GM23338 (cell line): ENCODE measurements at regions not wholly inside any gene's neighbourhood (a gene's known extent, or its start where the extent isn't known, plus 50 kb on each side); places are given as distances from the start of the nearest gene placed in this dataset.

Experiments used
- ATAC-seq: fragments of 200-7000 bp; cut with Tn5 transposase; 3 replicates; pipeline ENCODE4 v1.9.1; 2020
- DNase-seq: peaks from one replicate; pipeline ENCODE4 v3.0.0-alpha.2; 2015; ENCODE audit warnings: low spot score
- H2AFZ ChIP-seq: fragments of 200-600 bp; sonication (generic); 2 replicates; pipeline ENCODE4 v1.8.0; 2016; ENCODE audit warnings: antibody characterized with exemption, mild to moderate bottlenecking, moderate library complexity
- H3F3A ChIP-seq: fragments of 200-600 bp; sonication (generic); replicated peaks from 2 replicates; pipeline ENCODE4 v1.8.0; 2017; ENCODE audit warnings: antibody characterized with exemption, mixed run types, low read depth
- H3K27ac ChIP-seq: fragments of 200-600 bp; sonication (generic); 2 replicates; pipeline ENCODE4 v1.6.1; 2016; ENCODE audit warnings: low read depth
- H3K27me3 ChIP-seq: fragments of 200-600 bp; sonication (generic); 2 replicates; pipeline ENCODE4 v1.8.0; 2016; ENCODE audit warnings: mild to moderate bottlenecking, mixed run types, moderate library complexity; ENCODE audit not compliant: insufficient read depth
- H3K36me3 ChIP-seq: fragments of 200-600 bp; sonication (generic); 2 replicates; pipeline ENCODE4 v1.8.0; 2016; ENCODE audit warnings: mild to moderate bottlenecking; ENCODE audit not compliant: insufficient read depth
- H3K4me1 ChIP-seq: fragments of 200-600 bp; sonication (generic); 2 replicates; pipeline ENCODE4 v1.8.0; 2016; ENCODE audit warnings: mild to moderate bottlenecking, moderate library complexity; ENCODE audit not compliant: insufficient read depth
- H3K4me2 ChIP-seq: fragments of 200-600 bp; sonication (generic); 2 replicates; pipeline ENCODE4 v1.7.1; 2017; ENCODE audit warnings: mixed run types
- H3K4me3 ChIP-seq: fragments of 200-600 bp; sonication (generic); 2 replicates; pipeline ENCODE4 v1.6.1; 2016; ENCODE audit warnings: mixed run types
- H3K79me2 ChIP-seq: fragments of 200-600 bp; sonication (generic); replicated peaks from 2 replicates; pipeline ENCODE4 v1.8.0; 2017; ENCODE audit warnings: mild to moderate bottlenecking; ENCODE audit not compliant: insufficient read depth
- H3K9me2 ChIP-seq: fragments of 200-600 bp; sonication (generic); 2 replicates; pipeline ENCODE4 v1.8.0; 2017; ENCODE audit not compliant: insufficient read depth
- H4K20me1 ChIP-seq: fragments of 200-600 bp; sonication (generic); replicated peaks from 2 replicates; pipeline ENCODE4 v1.8.0; 2017; ENCODE audit warnings: mild to moderate bottlenecking; ENCODE audit not compliant: insufficient read depth
- H3K27ac Mint-ChIP-seq: 2 replicates; pipeline ENCODE4 v1.8.0; 2020; ENCODE audit warnings: inconsistent platforms, mild to moderate bottlenecking, moderate library complexity, mixed read lengths
- H3K27me3 Mint-ChIP-seq: 3 replicates; pipeline ENCODE4 v1.8.0; 2022; ENCODE audit warnings: low read depth, mild to moderate bottlenecking, moderate library complexity, mixed read lengths, inconsistent platforms; ENCODE audit not compliant: insufficient read depth, poor library complexity
- H3K36me3 Mint-ChIP-seq: 3 replicates; pipeline ENCODE4 v1.8.0; 2021; ENCODE audit warnings: low read depth, mild to moderate bottlenecking, inconsistent platforms, moderate library complexity, mixed read lengths
- H3K4me1 Mint-ChIP-seq: 3 replicates; pipeline ENCODE4 v1.8.0; 2020; ENCODE audit warnings: mild to moderate bottlenecking, inconsistent platforms, mixed read lengths
- H3K4me3 Mint-ChIP-seq: 3 replicates; pipeline ENCODE4 v1.8.0; 2021; ENCODE audit warnings: moderate library complexity, mild to moderate bottlenecking, inconsistent platforms, mixed read lengths
- H3K9me3 Mint-ChIP-seq: 3 replicates; pipeline ENCODE4 v1.8.0; 2020; ENCODE audit warnings: moderate library complexity, mild to moderate bottlenecking, inconsistent platforms, mixed read lengths
- CREB1 ChIP-seq: fragments of 250-450 bp; sonication (Bioruptor Pico); IDR thresholded peaks from 2 replicates; pipeline ENCODE4 v1.5.0; 2020; ENCODE audit warnings: low read depth, mild to moderate bottlenecking, moderate library complexity
- CTCF ChIP-seq, 2 experiments: fragments of 200-600 bp in 1 of 2; sonication (generic) in 1 of 2; conservative IDR thresholded peaks; 2 replicates each; pipeline versions ENCODE4 v1.5.1 to v1.6.1; 2016 to 2017; ENCODE audit warnings: antibody characterized with exemption in 2 of 2, low read depth in 2 of 2, mild to moderate bottlenecking in 2 of 2, moderate library complexity in 1 of 2
- EZH2 ChIP-seq: fragments of 200-600 bp; sonication (generic); IDR thresholded peaks from one replicate; pipeline ENCODE4 v1.8.0; 2017; ENCODE audit warnings: antibody characterized with exemption, mild to moderate bottlenecking, low read depth; ENCODE audit not compliant: unreplicated experiment
- EZH2phosphoT487 ChIP-seq: fragments of 200-600 bp; sonication (generic); IDR thresholded peaks from one replicate; pipeline ENCODE4 v1.8.1; 2018; ENCODE audit warnings: antibody characterized with exemption; ENCODE audit not compliant: unreplicated experiment
- JUNB ChIP-seq: IDR thresholded peaks from one replicate; pipeline ENCODE4 v1.6.1; 2016; ENCODE audit warnings: antibody characterized with exemption; ENCODE audit not compliant: unreplicated experiment
- NANOG ChIP-seq: IDR thresholded peaks from 2 replicates; pipeline ENCODE4 v1.6.1; 2016; ENCODE audit warnings: antibody characterized with exemption, borderline replicate concordance
- POLR2AphosphoS5 ChIP-seq: IDR thresholded peaks from 2 replicates; pipeline ENCODE4 v1.6.1; 2016; ENCODE audit warnings: antibody characterized with exemption, low read depth
- REST ChIP-seq: IDR thresholded peaks from one replicate; pipeline ENCODE4 v1.6.1; 2018; ENCODE audit warnings: antibody characterized with exemption; ENCODE audit not compliant: unreplicated experiment
- STAT1 ChIP-seq: IDR thresholded peaks from one replicate; pipeline ENCODE4 v1.6.1; 2016; ENCODE audit warnings: antibody characterized with exemption; ENCODE audit not compliant: unreplicated experiment
- ZNF114 ChIP-seq: fragments of 250-450 bp; sonication (Bioruptor Pico); IDR thresholded peaks from 2 replicates; pipeline ENCODE4 v1.5.0; 2020; ENCODE audit warnings: mild to moderate bottlenecking, moderate library complexity
- ZNF331 ChIP-seq: fragments of 250-450 bp; sonication (Bioruptor Pico); IDR thresholded peaks from 2 replicates; pipeline ENCODE4 v1.5.0; 2020; ENCODE audit warnings: low read depth, mild to moderate bottlenecking, moderate library complexity
- TF ChIP-seq, protein P1 (sequence below): IDR thresholded peaks from 2 replicates; pipeline ENCODE4 v1.6.1; 2016; ENCODE audit warnings: antibody characterized with exemption
- TF ChIP-seq, protein P2 (sequence below): fragments of 250-450 bp; sonication (Bioruptor Pico); IDR thresholded peaks from 2 replicates; pipeline ENCODE4 v1.5.0; 2020; ENCODE audit warnings: mild to moderate bottlenecking, moderate library complexity

DNA sequence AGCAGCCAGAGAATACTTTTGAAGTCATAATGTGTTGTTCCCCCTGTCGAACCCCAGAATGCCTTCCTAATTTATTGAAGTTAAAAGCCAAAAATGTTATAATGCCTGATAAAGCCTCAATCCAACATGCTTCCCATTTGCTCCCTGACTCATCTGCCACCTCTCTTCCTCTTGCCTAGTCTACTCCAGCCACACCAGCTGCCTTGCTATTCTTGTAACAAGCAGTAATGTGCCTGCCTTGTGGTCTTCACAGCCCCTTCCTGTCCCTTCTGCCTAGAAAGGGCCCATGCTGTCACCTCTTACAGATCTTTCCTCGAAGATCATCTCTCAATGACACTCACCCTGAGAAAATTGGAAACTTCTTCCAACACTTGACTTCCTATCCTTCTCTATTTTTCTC lies 231.6 kb upstream of the CDH2 start:
- no peak for TF ChIP-seq EZH2phosphoT487
- no peak for TF ChIP-seq ZNF114 (CRISPR knock-in tag)
- TF ChIP-seq, protein P1, sequence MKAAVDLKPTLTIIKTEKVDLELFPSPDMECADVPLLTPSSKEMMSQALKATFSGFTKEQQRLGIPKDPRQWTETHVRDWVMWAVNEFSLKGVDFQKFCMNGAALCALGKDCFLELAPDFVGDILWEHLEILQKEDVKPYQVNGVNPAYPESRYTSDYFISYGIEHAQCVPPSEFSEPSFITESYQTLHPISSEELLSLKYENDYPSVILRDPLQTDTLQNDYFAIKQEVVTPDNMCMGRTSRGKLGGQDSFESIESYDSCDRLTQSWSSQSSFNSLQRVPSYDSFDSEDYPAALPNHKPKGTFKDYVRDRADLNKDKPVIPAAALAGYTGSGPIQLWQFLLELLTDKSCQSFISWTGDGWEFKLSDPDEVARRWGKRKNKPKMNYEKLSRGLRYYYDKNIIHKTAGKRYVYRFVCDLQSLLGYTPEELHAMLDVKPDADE, result no peak
- TF ChIP-seq CTCF (conservative IDR thresholded peaks at IDR 0.05; ENCODE audit: low read depth in 2 of 2), result no peak
- TF ChIP-seq REST, result no peak
- TF ChIP-seq, protein P2, sequence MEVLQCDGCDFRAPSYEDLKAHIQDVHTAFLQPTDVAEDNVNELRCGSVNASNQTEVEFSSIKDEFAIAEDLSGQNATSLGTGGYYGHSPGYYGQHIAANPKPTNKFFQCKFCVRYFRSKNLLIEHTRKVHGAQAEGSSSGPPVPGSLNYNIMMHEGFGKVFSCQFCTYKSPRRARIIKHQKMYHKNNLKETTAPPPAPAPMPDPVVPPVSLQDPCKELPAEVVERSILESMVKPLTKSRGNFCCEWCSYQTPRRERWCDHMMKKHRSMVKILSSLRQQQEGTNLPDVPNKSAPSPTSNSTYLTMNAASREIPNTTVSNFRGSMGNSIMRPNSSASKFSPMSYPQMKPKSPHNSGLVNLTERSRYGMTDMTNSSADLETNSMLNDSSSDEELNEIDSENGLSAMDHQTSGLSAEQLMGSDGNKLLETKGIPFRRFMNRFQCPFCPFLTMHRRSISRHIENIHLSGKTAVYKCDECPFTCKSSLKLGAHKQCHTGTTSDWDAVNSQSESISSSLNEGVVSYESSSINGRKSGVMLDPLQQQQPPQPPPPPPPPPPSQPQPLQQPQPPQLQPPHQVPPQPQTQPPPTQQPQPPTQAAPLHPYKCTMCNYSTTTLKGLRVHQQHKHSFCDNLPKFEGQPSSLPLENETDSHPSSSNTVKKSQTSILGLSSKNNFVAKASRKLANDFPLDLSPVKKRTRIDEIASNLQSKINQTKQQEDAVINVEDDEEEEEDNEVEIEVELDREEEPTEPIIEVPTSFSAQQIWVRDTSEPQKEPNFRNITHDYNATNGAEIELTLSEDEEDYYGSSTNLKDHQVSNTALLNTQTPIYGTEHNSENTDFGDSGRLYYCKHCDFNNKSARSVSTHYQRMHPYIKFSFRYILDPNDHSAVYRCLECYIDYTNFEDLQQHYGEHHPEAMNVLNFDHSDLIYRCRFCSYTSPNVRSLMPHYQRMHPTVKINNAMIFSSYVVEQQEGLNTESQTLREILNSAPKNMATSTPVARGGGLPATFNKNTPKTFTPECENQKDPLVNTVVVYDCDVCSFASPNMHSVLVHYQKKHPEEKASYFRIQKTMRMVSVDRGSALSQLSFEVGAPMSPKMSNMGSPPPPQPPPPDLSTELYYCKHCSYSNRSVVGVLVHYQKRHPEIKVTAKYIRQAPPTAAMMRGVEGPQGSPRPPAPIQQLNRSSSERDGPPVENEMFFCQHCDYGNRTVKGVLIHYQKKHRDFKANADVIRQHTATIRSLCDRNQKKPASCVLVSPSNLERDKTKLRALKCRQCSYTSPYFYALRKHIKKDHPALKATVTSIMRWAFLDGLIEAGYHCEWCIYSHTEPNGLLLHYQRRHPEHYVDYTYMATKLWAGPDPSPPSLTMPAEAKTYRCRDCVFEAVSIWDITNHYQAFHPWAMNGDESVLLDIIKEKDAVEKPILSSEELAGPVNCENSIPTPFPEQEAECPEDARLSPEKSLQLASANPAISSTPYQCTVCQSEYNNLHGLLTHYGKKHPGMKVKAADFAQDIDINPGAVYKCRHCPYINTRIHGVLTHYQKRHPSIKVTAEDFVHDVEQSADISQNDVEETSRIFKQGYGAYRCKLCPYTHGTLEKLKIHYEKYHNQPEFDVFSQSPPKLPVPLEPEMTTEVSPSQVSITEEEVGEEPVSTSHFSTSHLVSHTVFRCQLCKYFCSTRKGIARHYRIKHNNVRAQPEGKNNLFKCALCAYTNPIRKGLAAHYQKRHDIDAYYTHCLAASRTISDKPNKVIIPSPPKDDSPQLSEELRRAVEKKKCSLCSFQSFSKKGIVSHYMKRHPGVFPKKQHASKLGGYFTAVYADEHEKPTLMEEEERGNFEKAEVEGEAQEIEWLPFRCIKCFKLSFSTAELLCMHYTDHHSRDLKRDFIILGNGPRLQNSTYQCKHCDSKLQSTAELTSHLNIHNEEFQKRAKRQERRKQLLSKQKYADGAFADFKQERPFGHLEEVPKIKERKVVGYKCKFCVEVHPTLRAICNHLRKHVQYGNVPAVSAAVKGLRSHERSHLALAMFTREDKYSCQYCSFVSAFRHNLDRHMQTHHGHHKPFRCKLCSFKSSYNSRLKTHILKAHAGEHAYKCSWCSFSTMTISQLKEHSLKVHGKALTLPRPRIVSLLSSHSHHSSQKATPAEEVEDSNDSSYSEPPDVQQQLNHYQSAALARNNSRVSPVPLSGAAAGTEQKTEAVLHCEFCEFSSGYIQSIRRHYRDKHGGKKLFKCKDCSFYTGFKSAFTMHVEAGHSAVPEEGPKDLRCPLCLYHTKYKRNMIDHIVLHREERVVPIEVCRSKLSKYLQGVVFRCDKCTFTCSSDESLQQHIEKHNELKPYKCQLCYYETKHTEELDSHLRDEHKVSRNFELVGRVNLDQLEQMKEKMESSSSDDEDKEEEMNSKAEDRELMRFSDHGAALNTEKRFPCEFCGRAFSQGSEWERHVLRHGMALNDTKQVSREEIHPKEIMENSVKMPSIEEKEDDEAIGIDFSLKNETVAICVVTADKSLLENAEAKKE (CRISPR knock-in tag), result no peak
- TF ChIP-seq EZH2, result no peak
- TF ChIP-seq ZNF331 (CRISPR knock-in tag), result no peak
- no peak for TF ChIP-seq JUNB
- no peak for TF ChIP-seq CREB1 (CRISPR knock-in tag)
- TF ChIP-seq STAT1, result no peak
- TF ChIP-seq NANOG, result no peak
- TF ChIP-seq POLR2AphosphoS5, result no peak
- no peaks in the 10 kb centered on the region for H3K4me1 Mint-ChIP-seq
- no peaks in the 10 kb centered on the region for H3K36me3 Mint-ChIP-seq

More for the DNA sequence above, 231.6 kb upstream of the CDH2 start:
- no peaks in the 10 kb centered on the region for H4K20me1 ChIP-seq
- DNase-seq (no peak), ATAC-seq (no peak)
- no peaks in the 10 kb centered on the region for H3F3A ChIP-seq
- Mint-ChIP-seq H3K27ac (no peak overlapping the region), H3K9me3 (no peaks in the 10 kb centered on the region), H3K27me3 (no peaks in the 10 kb centered on the region), H3K4me3 (no peak overlapping the region)
- 0 out of 2 replicates have a peak, but pooled peaks cover 4% of the 10 kb centered on the region for H3K9me2 ChIP-seq
- no peaks in the 10 kb centered on the region for H3K36me3 ChIP-seq
- H3K4me2 ChIP-seq, result no peak overlapping the region
- no peaks in the 10 kb centered on the region for H3K27me3 ChIP-seq
- no peak overlapping the region for H3K4me3 ChIP-seq
- no peaks in the 10 kb centered on the region for H3K4me1 ChIP-seq
- H3K79me2 ChIP-seq, result no peaks in the 10 kb centered on the region
- H2AFZ ChIP-seq, result no peak overlapping the region
- no peak overlapping the region for H3K27ac ChIP-seq
